ENCODE measurements at regions not wholly inside any gene's neighbourhood (a gene's known extent, or its start where the extent isn't known, plus 50 kb on each side); places are given as distances from the start of the nearest gene placed in this dataset.
"Not testable (repeated sequence)": the region's sequence is repeated elsewhere in the genome, so short reads cannot be mapped to it uniquely, and the experiment has no call there.

GRCh38 chr2:111620281-111620680, 263.7 kb downstream of the ANAPC1 start:
- no peak for DNase-seq (ENCODE audit: low read depth)

- DNase-seq (ENCODE audit: low read depth), result no peak
Observed at GRCh38 chr2:111622859-111623258, 261.1 kb downstream of the ANAPC1 start.

DNA sequence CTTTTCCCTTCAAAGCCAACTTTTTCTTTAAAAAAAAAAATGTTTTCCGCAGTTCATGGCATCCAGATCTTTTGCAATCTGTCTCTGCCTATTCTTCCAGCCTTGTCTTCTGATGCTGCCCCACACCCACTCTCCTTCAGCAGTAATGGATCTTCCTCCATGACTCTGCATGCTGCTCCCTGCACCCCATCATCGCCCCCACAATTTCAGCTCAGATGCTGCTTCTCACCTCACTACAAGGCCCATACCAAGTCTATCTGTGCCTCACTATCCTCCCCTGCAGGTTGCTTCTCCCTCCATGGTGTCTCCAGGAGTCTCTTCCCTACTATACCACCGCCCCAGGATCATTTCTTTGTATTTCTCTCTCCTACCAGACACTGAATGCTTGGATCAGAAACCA, 260.6 kb downstream of the ANAPC1 start:
- DNase-seq (ENCODE audit: low read depth), result no peak

GRCh38 chr2:111624411-111625156, 259.4 kb downstream of the ANAPC1 start:
- DNase-seq (ENCODE audit: low read depth), result peak; percentile 82

DNA sequence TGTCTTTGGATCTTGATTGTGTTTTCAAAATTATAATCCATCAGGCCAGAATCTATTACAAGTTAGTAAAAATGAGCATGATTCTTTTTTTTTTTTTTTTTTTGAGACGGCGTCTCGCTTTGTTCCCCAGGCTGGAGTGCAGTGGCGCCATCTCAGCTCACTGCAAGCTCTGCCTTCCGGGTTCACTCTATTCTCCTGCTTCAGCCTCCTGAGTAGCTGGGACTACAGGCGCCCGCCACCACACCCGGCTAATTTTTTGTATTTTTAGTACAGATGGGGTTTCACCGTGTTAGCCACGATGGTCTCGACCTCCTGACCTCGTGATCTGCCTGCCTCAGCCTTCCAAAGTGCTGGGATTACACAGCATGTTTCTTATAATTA, 258.8 kb downstream of the ANAPC1 start:
- not testable (repeated sequence) for DNase-seq (ENCODE audit: low read depth)

- DNase-seq (ENCODE audit: low read depth), result no peak
Observed at GRCh38 chr2:111626037-111626864, 257.7 kb downstream of the ANAPC1 start.

DNA sequence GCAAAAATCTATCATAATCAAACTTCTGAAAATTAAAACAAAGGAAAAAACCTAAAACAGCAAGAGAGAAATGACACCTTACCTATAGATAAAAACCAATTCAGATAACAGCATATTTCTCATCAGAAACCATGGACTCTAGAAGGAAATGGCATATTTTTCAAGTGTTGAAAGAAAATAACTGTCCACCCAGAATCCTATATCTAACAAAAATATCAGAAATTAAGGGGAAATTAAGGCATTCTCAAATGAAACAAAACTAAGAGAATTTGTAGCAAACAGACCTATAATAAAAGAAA, 257.2 kb downstream of the ANAPC1 start:
- DNase-seq (ENCODE audit: low read depth), result no peak

GRCh38 chr2:111627256-111627655, 256.7 kb downstream of the ANAPC1 start:
- no peak for DNase-seq (ENCODE audit: low read depth)

GRCh38 chr2:111628221-111628620, 255.8 kb downstream of the ANAPC1 start:
- no peak for DNase-seq (ENCODE audit: low read depth)

- no peak for DNase-seq (ENCODE audit: low read depth)
Observed at GRCh38 chr2:111629983-111630382, 254.0 kb downstream of the ANAPC1 start.

GRCh38 chr2:111632661-111633060, 251.3 kb downstream of the ANAPC1 start:
- DNase-seq (ENCODE audit: low read depth), result no peak

- DNase-seq (ENCODE audit: low read depth), result no peak
Observed at GRCh38 chr2:111633189-111633588, 250.8 kb downstream of the ANAPC1 start.

DNA sequence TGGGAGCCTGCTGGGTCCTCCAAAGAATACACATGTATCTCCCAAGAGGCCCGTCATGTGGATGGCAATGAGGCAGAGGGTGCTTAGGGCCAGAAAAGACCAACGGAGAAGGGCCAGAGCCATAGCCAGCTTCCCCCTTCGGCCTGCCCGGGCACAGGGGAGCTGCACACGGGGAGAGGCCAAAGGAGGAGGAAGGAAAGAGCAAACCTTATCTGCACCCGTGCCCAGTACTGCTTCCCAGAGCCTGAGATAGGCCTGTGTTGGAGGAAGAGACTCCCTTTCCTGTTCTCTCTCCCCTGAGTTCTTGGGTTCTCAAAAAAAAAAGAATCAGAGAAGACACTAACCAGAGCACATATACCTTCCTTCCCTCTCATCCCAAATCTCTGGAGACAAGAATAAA, 250.3 kb downstream of the ANAPC1 start:
- DNase-seq (ENCODE audit: low read depth), result no peak

GRCh38 chr2:111634050-111634794, 249.8 kb downstream of the ANAPC1 start:
- DNase-seq (ENCODE audit: low read depth), result no peak

GRCh38 chr2:111634995-111635538, 248.9 kb downstream of the ANAPC1 start:
- DNase-seq (ENCODE audit: low read depth), result no peak

- no peak for DNase-seq (ENCODE audit: low read depth)
Observed at GRCh38 chr2:111636905-111637304, 247.1 kb downstream of the ANAPC1 start.

DNA sequence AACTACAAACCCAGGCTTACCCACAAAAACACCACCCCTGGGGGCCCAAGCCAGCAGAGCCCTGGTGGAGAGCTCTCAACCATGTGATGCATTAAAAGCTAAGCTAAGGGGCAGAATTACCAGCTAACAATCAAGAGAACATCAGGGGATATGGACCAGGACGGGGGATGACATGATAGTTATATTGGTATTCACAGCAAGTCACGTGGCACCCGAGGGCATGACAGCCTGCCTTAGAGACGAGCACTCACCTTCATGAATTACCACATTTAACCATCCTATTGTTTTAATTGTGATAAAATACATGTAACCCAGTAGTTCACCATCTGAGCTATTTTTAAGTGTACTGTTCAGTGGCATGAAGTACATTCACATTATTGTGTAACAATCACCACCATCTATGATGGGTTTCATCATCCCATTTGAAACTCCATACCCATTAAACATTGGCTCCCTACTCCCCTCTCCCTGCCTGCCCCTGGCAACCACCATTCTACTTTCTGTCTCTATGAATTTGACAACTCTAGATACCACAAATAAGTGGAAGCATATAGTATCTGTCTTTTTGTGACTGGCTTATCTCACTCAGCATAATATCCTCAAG, 245.6 kb downstream of the ANAPC1 start:
- no peak for DNase-seq (ENCODE audit: low read depth)

GRCh38 chr2:111640480-111640879, 243.5 kb downstream of the ANAPC1 start:
- no peak for DNase-seq (ENCODE audit: low read depth)

GRCh38 chr2:111642586-111643327, 241.2 kb downstream of the ANAPC1 start:
- no peak for DNase-seq (ENCODE audit: low read depth)

GRCh38 chr2:111643759-111644158, 240.2 kb downstream of the ANAPC1 start:
- no peak for DNase-seq (ENCODE audit: low read depth)

- no peak for DNase-seq (ENCODE audit: low read depth)
Observed at GRCh38 chr2:111647359-111647758, 236.6 kb downstream of the ANAPC1 start.

GRCh38 chr2:111652038-111652437, 232.0 kb downstream of the ANAPC1 start:
- no peak for DNase-seq (ENCODE audit: low read depth)

Measured in stromal cell of bone marrow (primary cell).